ENCODE measurements at regions not wholly inside any gene's neighbourhood (a gene's known extent, or its start where the extent isn't known, plus 50 kb on each side); places are given as distances from the start of the nearest gene placed in this dataset.

- no peak for TF ChIP-seq STAT6 (CRISPR knock-in tag; conservative IDR thresholded peaks at IDR 0.05; ENCODE audit: low read depth)
- TF ChIP-seq EMX1 (CRISPR knock-in tag; IDR thresholded peaks at IDR 0.05), result no peak
- no peak for TF ChIP-seq ATF2 (CRISPR knock-in tag; IDR thresholded peaks at IDR 0.05; ENCODE audit: borderline replicate concordance, low read depth)
- TF ChIP-seq CREB1 (CRISPR knock-in tag; IDR thresholded peaks at IDR 0.05), result no peak
- no peak for TF ChIP-seq ZNF317 (CRISPR knock-in tag; IDR thresholded peaks at IDR 0.05; ENCODE audit: borderline replicate concordance, low read depth)
- TF ChIP-seq TEAD1 (CRISPR knock-in tag; IDR thresholded peaks at IDR 0.05), result no peak
These were observed 119.7 kb downstream of the PLPPR4 start (continued) for GRCh38 chr1:99384021-99384420.

DNA sequence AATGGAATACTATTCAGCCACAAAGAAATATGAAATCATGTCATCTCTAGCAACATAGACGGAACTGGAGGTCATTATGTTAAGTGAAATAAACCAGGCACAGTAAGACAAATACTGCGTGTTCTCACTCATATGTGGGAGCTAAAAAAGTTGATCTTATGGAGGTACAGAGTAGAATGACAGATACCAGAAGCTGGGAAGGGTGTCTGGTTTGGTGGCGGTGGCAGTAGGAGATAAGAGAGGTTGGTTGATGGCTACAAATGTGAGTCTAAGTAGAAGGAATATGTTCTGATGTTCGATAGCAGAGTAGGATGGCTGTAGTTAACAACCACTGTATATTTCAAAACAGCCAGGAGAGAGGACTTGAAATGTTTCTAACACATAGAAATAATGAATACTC, 121.6 kb downstream of the PLPPR4 start:
- H3K27ac Mint-ChIP-seq, result no peak overlapping the region
- POLR2A ChIA-PET, result no interaction called here
- peaks cover 5% of the 10 kb centered on the region for H3K9me3 Mint-ChIP-seq
- 0 out of 2 replicates have a peak, but pooled peaks cover 3% of the 10 kb centered on the region for H3K4me1 Mint-ChIP-seq
- DNase-seq (ENCODE audit: low spot score), result no peak
- no peak for ATAC-seq
- H3K27me3 Mint-ChIP-seq (ENCODE audit: low read depth), result no peaks in the 10 kb centered on the region
- H3K36me3 Mint-ChIP-seq, result 0 out of 2 replicates have a peak, but pooled peaks cover 3% of the 10 kb centered on the region
- H3K4me3 Mint-ChIP-seq, result no peak overlapping the region
- CTCF ChIA-PET, result interaction anchor here (0.9 kb wide), 1 partner anchor 321 kb away, joined by 3 read pairs; no protein-coding TSS in a partner anchor
- TF ChIP-seq ZNF396 (CRISPR knock-in tag; IDR thresholded peaks at IDR 0.05; ENCODE audit: borderline replicate concordance), result no peak
- TF ChIP-seq ZMAT4 (CRISPR knock-in tag; IDR thresholded peaks at IDR 0.05), result no peak
- no peak for TF ChIP-seq MYBL2 (CRISPR knock-in tag; IDR thresholded peaks at IDR 0.05)
- TF ChIP-seq SMAD3 (CRISPR knock-in tag; IDR thresholded peaks at IDR 0.05; ENCODE audit: borderline replicate concordance), result no peak
- TF ChIP-seq E2F1 (CRISPR knock-in tag; IDR thresholded peaks at IDR 0.05), result no peak
- no peak for TF ChIP-seq USF2 (CRISPR knock-in tag; IDR thresholded peaks at IDR 0.05)
- TF ChIP-seq ZNF423 (CRISPR knock-in tag; IDR thresholded peaks at IDR 0.05), result no peak
- TF ChIP-seq, protein P1, sequence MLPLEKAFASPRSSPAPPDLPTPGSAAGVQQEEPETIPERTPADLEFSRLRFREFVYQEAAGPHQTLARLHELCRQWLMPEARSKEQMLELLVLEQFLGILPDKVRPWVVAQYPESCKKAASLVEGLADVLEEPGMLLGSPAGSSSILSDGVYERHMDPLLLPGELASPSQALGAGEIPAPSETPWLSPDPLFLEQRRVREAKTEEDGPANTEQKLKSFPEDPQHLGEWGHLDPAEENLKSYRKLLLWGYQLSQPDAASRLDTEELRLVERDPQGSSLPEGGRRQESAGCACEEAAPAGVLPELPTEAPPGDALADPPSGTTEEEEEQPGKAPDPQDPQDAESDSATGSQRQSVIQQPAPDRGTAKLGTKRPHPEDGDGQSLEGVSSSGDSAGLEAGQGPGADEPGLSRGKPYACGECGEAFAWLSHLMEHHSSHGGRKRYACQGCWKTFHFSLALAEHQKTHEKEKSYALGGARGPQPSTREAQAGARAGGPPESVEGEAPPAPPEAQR (CRISPR knock-in tag; IDR thresholded peaks at IDR 0.05), result no peak
- TF ChIP-seq MLX (CRISPR knock-in tag; IDR thresholded peaks at IDR 0.05), result no peak
- TF ChIP-seq SOX15 (CRISPR knock-in tag; IDR thresholded peaks at IDR 0.05), result no peak
- no peak for TF ChIP-seq IRF1 (CRISPR knock-in tag; IDR thresholded peaks at IDR 0.05)
- TF ChIP-seq FOXJ3 (CRISPR knock-in tag; IDR thresholded peaks at IDR 0.05; ENCODE audit: borderline replicate concordance), result no peak
- TF ChIP-seq ARID4B (CRISPR knock-in tag; IDR thresholded peaks at IDR 0.05; ENCODE audit: borderline replicate concordance), result no peak
- no peak for TF ChIP-seq ATF2 (CRISPR knock-in tag; IDR thresholded peaks at IDR 0.05; ENCODE audit: borderline replicate concordance, low read depth)

All from WTC11 (cell line).